ENCODE measurements at regions not wholly inside any gene's neighbourhood (a gene's known extent, or its start where the extent isn't known, plus 50 kb on each side); places are given as distances from the start of the nearest gene placed in this dataset.

DNA sequence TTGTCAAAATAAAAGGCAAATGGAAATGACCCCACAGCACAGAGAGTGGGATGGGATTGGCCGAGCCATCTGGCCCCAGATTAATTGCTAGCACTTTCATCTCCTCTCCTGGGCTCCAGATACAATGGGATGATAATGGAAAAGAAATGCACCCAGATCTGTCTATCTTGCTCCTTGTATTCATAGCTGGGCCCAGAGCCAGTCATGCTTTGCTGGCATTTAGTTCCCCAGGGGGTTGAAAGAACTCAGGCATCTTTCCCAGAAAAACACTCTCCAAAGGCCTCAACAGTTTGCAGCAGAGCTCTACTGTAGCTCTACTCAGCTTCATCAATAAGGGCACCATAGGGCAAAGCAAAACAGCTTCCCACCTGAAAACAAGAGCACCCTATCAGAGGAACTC, 116.0 kb upstream of the FOXA2 start:
- Histone ChIP-seq H3K27me3 (peaks cover 7% of the 10 kb centered on the region), H3K36me3 (no peaks in the 10 kb centered on the region), H3K4me1 (no peaks in the 10 kb centered on the region), H2AFZ (replicated peaks) (no peak overlapping the region), H3F3A (ENCODE audit: low read depth) (no peaks in the 10 kb centered on the region), H3K4me3 (no peak overlapping the region), H3K4me2 (no peak overlapping the region), H3K9me3 (ENCODE audit: low read depth) (no peaks in the 10 kb centered on the region), H4K20me1 (ENCODE audit: low read depth) (no peaks in the 10 kb centered on the region), H3K9ac (no peak overlapping the region), H3K79me2 (ENCODE audit: low read depth) (no peaks in the 10 kb centered on the region), H3K27ac (no peak overlapping the region)
- Mint-ChIP-seq H3K36me3 (no peaks in the 10 kb centered on the region), H3K9me3 (peaks cover 5% of the 10 kb centered on the region), H3K4me1 (no peaks in the 10 kb centered on the region), H3K27ac (no peak overlapping the region), H3K4me3 (no peak overlapping the region), H3K27me3 (ENCODE audit: insufficient read depth, low read depth) (peaks cover 2% of the 10 kb centered on the region)
- no peak for DNase-seq (ENCODE audit: low spot score)
- no peak for TF ChIP-seq EZH2phosphoT487 (IDR thresholded peaks at IDR 0.05)
- TF ChIP-seq, protein P1, sequence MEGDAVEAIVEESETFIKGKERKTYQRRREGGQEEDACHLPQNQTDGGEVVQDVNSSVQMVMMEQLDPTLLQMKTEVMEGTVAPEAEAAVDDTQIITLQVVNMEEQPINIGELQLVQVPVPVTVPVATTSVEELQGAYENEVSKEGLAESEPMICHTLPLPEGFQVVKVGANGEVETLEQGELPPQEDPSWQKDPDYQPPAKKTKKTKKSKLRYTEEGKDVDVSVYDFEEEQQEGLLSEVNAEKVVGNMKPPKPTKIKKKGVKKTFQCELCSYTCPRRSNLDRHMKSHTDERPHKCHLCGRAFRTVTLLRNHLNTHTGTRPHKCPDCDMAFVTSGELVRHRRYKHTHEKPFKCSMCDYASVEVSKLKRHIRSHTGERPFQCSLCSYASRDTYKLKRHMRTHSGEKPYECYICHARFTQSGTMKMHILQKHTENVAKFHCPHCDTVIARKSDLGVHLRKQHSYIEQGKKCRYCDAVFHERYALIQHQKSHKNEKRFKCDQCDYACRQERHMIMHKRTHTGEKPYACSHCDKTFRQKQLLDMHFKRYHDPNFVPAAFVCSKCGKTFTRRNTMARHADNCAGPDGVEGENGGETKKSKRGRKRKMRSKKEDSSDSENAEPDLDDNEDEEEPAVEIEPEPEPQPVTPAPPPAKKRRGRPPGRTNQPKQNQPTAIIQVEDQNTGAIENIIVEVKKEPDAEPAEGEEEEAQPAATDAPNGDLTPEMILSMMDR (IDR thresholded peaks at IDR 0.05): no peak
- TF ChIP-seq EZH2 (IDR thresholded peaks at IDR 0.05): no peak

DNA sequence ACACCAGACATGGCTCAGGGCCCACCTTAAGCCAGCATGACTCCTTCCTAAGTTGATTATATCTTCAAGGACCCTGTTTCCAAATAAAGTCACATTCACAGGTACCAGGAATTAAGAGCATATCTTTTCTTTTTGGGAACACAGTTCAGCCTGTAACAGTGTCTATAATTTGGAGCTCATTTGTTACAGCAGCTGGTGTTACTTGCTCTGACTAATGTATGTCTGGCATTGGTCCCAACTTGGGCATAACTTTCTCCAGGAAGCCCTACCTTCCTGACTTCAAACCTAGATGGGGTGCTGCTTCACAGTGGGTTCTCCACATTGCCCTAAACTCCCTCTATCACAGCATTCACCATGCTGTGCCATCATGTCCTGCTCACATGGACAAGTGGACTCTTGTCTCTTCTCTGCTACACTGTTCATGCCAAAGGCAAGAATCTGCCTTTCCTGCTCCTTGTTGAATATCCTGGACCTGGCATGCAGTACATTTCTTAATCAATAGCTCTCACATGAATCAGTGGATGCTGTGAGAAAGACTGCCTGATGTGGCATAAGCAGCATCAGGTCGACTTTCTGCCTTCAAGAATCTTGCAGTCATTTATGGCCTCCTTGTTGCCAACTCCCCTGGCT, 117.4 kb upstream of the FOXA2 start:
- Mint-ChIP-seq H3K27ac (no peak overlapping the region), H3K9me3 (peaks cover 5% of the 10 kb centered on the region), H3K27me3 (ENCODE audit: insufficient read depth, low read depth) (no peaks in the 10 kb centered on the region), H3K4me3 (no peak overlapping the region), H3K36me3 (no peaks in the 10 kb centered on the region), H3K4me1 (no peaks in the 10 kb centered on the region)
- no peaks in the 10 kb centered on the region for H3K79me2 ChIP-seq (ENCODE audit: low read depth)
- no peak for DNase-seq (ENCODE audit: low spot score)
- H3F3A ChIP-seq (ENCODE audit: low read depth): no peaks in the 10 kb centered on the region
- no peak overlapping the region for H3K4me3 ChIP-seq
- H3K27ac ChIP-seq: no peak overlapping the region
- no peaks in the 10 kb centered on the region for H3K9me3 ChIP-seq (ENCODE audit: low read depth)
- H4K20me1 ChIP-seq (ENCODE audit: low read depth): no peaks in the 10 kb centered on the region
- H3K9ac ChIP-seq: no peak overlapping the region
- no peak overlapping the region for H3K4me2 ChIP-seq
- peaks cover 7% of the 10 kb centered on the region for H3K27me3 ChIP-seq
- no peaks in the 10 kb centered on the region for H3K36me3 ChIP-seq
- H3K4me1 ChIP-seq: no peaks in the 10 kb centered on the region
- no peak overlapping the region for H2AFZ ChIP-seq (replicated peaks)
- TF ChIP-seq EZH2 (IDR thresholded peaks at IDR 0.05) (no peak), EZH2phosphoT487 (IDR thresholded peaks at IDR 0.05) (no peak)
- TF ChIP-seq, protein P1 (IDR thresholded peaks at IDR 0.05): no peak

DNA sequence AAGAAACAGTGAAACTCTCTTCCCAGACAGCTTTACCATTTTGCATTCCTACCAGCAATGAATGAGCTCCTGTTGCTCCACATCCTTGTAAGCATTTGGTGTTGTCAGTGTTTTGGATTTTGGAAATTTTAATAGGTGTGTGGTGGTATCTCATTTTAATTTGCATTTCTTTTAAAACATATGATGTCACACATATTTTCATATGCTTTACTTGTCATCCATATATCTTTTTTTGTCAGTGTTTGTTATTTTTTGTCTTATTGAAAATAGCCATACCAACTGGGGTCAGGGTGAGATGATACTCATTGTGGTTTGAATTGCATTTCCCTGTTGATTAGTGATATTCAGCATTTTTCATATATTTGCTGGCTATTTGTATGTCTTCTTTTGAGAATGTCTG, 119.5 kb upstream of the FOXA2 start:
- Mint-ChIP-seq H3K27ac (no peak overlapping the region), H3K36me3 (no peaks in the 10 kb centered on the region), H3K9me3 (peaks cover 5% of the 10 kb centered on the region), H3K27me3 (ENCODE audit: insufficient read depth, low read depth) (no peaks in the 10 kb centered on the region), H3K4me3 (no peak overlapping the region), H3K4me1 (no peaks in the 10 kb centered on the region)
- H3K9me3 ChIP-seq (ENCODE audit: low read depth): no peaks in the 10 kb centered on the region
- no peak overlapping the region for H3K9ac ChIP-seq
- no peaks in the 10 kb centered on the region for H3K4me1 ChIP-seq
- H3F3A ChIP-seq (ENCODE audit: low read depth): no peaks in the 10 kb centered on the region
- no peaks in the 10 kb centered on the region for H3K27me3 ChIP-seq
- H3K36me3 ChIP-seq: no peaks in the 10 kb centered on the region
- no peaks in the 10 kb centered on the region for H3K79me2 ChIP-seq (ENCODE audit: low read depth)
- no peak for DNase-seq (ENCODE audit: low spot score)
- H4K20me1 ChIP-seq (ENCODE audit: low read depth): no peaks in the 10 kb centered on the region
- TF ChIP-seq, protein P1 (IDR thresholded peaks at IDR 0.05): no peak
- TF ChIP-seq EZH2phosphoT487 (IDR thresholded peaks at IDR 0.05): no peak
- no peak for TF ChIP-seq EZH2 (IDR thresholded peaks at IDR 0.05)
- no peak overlapping the region for H3K27ac ChIP-seq
- H3K4me2 ChIP-seq: no peak overlapping the region
- no peak overlapping the region for H3K4me3 ChIP-seq
- H2AFZ ChIP-seq (replicated peaks): no peak overlapping the region
